ENCODE measurements at regions not wholly inside any gene's neighbourhood (a gene's known extent, or its start where the extent isn't known, plus 50 kb on each side); places are given as distances from the start of the nearest gene placed in this dataset.

DNA sequence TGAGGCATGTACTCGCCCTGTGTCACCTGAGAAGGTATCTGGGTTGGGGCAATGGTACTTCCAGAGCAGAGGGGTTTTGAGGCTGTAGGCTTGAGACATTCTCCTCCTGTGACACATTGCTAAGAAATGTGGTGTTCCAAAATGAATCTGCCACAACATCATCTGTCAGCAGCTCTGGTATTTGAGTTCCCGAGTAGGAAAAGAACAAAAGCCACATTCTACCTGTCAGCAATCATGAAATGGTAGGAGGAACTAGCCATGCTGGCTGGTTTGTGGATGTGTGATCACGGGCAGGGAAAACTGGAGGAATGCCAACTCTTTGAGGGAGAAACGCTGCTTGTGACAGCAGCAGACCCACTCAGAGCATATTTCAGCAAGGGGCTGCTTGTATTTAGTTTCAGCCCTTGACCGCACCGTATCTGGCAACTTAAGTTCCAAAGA is 579.4 kb upstream of the TBL1XR1 start:
- DNase-seq (ENCODE audit: extremely low spot score) = no peak
- H3K27ac ChIP-seq (replicated peaks in 1 of 4) = peak overlapping the region in 1 of 4 donors; percentile 12
- H3K36me3 ChIP-seq = no peaks in the 10 kb centered on the region
- intact Hi-C loops (cut with DNase I) = loop anchor here (5.0 kb wide), 1 partner anchor 131 kb away; no protein-coding TSS in a partner anchor
- 59% methylated on average over 6 of the region's 6 CpGs for WGBS
- no peaks in the 10 kb centered on the region for H3K9me3 ChIP-seq
- TF ChIP-seq POLR2AphosphoS5 (IDR thresholded peaks at IDR 0.05) = peak in 1 of 2 donors; percentile 37
- no peak for TF ChIP-seq POLR2A (IDR thresholded peaks at IDR 0.05; ENCODE audit: low read depth)
- no peak for TF ChIP-seq EP300 (IDR thresholded peaks at IDR 0.05)
- TF ChIP-seq, protein P1, sequence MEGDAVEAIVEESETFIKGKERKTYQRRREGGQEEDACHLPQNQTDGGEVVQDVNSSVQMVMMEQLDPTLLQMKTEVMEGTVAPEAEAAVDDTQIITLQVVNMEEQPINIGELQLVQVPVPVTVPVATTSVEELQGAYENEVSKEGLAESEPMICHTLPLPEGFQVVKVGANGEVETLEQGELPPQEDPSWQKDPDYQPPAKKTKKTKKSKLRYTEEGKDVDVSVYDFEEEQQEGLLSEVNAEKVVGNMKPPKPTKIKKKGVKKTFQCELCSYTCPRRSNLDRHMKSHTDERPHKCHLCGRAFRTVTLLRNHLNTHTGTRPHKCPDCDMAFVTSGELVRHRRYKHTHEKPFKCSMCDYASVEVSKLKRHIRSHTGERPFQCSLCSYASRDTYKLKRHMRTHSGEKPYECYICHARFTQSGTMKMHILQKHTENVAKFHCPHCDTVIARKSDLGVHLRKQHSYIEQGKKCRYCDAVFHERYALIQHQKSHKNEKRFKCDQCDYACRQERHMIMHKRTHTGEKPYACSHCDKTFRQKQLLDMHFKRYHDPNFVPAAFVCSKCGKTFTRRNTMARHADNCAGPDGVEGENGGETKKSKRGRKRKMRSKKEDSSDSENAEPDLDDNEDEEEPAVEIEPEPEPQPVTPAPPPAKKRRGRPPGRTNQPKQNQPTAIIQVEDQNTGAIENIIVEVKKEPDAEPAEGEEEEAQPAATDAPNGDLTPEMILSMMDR (IDR thresholded peaks at IDR 0.05) = no peak
- H3K27me3 ChIP-seq = no peaks in the 10 kb centered on the region
- H3K4me3 ChIP-seq = no peak overlapping the region
- H3K4me1 ChIP-seq = peaks cover 33 to 58% (median 56%) of the 10 kb centered on the region in 4 donors

DNA sequence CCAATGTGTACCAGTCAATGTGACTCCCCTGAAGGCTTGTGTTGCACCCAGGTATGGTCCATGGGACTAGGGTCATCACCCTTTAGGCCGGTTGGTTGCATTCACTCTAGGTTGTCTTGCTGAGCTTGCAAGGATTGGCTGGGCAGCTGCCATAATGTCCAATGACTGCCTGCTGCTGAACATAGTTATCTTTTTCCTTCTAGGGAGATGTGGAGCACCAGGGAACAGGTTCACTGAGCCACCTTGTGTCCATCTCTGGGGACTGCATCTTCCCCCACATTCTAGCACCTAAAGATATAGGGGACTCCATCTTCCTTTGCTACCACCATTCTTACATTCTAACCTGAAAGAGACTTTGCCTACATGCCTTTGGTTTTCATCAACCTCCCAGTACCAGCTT is 580.4 kb upstream of the TBL1XR1 start:
- Histone ChIP-seq H3K27ac (replicated peaks in 1 of 4) (no peak overlapping the region), H3K4me1 (peaks cover 37 to 58% (median 56%) of the 10 kb centered on the region in 4 donors), H3K4me3 (no peak overlapping the region), H3K9me3 (no peaks in the 10 kb centered on the region), H3K36me3 (no peaks in the 10 kb centered on the region), H3K27me3 (no peaks in the 10 kb centered on the region)
- no peak for DNase-seq (ENCODE audit: extremely low spot score)
- WGBS = 67% methylated on average over 1 of the region's 1 CpG
- TF ChIP-seq, protein P1 (IDR thresholded peaks at IDR 0.05) = peak; percentile 25 to 49 (median 34)
- no peak for TF ChIP-seq EP300 (IDR thresholded peaks at IDR 0.05)
- intact Hi-C loops (cut with DNase I) = loop anchor here (5.0 kb wide), 1 partner anchor 130 kb away; no protein-coding TSS in a partner anchor

DNA sequence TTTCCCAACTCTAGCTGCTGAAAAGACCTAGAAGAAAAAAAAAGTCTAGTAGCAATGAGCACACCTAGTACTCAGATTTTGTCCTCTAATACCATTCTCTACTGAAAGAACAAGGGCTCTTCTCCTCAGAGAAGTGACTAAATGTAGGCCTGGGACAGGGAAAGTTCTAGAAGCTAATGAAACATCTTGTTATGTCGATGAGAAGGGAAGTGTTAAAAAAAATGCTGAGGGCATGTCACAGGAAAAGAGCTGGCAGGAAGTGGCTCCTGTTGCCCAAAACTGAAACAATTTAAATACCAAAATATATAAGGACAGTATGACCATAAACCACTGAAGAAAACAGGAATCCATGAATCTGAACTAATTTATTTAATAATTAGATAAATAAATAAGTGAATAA is 581.4 kb upstream of the TBL1XR1 start:
- intact Hi-C loops (cut with DNase I) = loop anchor here (5.0 kb wide), 1 partner anchor 129 kb away; no protein-coding TSS in a partner anchor
- 64% methylated on average over 1 of the region's 1 CpG for WGBS
- Histone ChIP-seq H3K4me3 (no peak overlapping the region), H3K9me3 (no peaks in the 10 kb centered on the region), H3K36me3 (no peaks in the 10 kb centered on the region), H3K4me1 (peaks cover 36 to 56% (median 52%) of the 10 kb centered on the region in 4 donors), H3K27ac (replicated peaks in 1 of 4) (no peak overlapping the region), H3K27me3 (no peaks in the 10 kb centered on the region)
- no peak for DNase-seq (ENCODE audit: extremely low spot score)
- TF ChIP-seq EP300 (IDR thresholded peaks at IDR 0.05) (no peak), POLR2AphosphoS5 (IDR thresholded peaks at IDR 0.05) (no peak), POLR2A (IDR thresholded peaks at IDR 0.05; ENCODE audit: low read depth) (no peak)
- TF ChIP-seq, protein P1 (IDR thresholded peaks at IDR 0.05) = no peak

DNA sequence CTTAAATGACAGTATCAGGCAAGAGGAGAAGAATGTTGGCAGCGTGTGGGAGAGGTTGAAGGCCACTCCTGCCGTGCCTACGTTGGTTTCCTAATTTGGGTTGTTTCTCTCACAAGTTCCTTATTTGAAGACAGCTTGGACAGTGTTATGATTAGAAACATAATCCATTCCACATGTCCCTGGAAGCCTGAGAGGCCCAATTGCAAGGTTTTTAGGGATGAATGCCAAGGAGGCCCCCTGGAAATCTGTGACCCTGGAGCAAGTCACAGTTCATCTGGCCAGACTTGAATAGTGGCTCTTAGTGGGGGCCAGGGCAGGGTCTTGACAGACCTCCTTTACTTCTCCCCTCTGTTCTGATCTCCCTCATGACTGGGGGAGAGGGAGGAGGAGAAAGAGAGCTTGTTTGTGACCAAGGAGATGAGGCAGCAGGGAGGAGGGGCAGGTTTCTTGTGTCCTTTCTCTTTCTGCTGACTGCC is 584.4 kb upstream of the TBL1XR1 start:
- no peaks in the 10 kb centered on the region for H3K27me3 ChIP-seq
- DNase-seq (ENCODE audit: extremely low spot score) = no peak
- no peaks in the 10 kb centered on the region for H3K9me3 ChIP-seq
- peak overlapping the region; percentile 77 to 80 (median 80) for H3K27ac ChIP-seq (replicated peaks in 1 of 4)
- no peaks in the 10 kb centered on the region for H3K36me3 ChIP-seq
- no peak overlapping the region for H3K4me3 ChIP-seq
- WGBS = 22% methylated on average over 3 of the region's 3 CpGs
- intact Hi-C loops (cut with DNase I) = no loop called here
- H3K4me1 ChIP-seq = peaks cover 27 to 57% (median 45%) of the 10 kb centered on the region in 4 donors
- TF ChIP-seq, protein P1 (IDR thresholded peaks at IDR 0.05) = no peak
- TF ChIP-seq POLR2AphosphoS5 (IDR thresholded peaks at IDR 0.05) = peak; percentile 50 to 55
- no peak for TF ChIP-seq EP300 (IDR thresholded peaks at IDR 0.05)

DNA sequence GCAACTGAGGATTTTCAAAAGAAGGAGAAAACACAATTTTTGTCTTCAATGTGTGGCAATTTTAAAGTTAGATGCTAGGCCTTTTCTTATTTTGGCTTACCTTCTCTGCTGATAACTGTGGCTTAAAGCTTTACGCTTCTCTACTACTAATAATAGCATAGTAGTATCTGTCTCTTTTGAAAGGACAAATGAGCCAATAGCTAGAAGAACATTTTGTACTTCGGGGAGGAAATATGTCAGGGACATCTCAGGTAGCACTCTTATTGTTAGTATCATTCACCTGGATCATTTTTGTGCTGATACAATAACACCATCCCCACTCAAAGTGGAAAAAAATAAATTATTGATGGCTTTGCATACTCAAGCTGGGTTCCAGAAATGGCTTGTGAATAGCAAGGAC is 586.1 kb upstream of the TBL1XR1 start:
- peak overlapping the region; percentile 77 to 80 (median 80) for H3K27ac ChIP-seq (replicated peaks in 1 of 4)
- intact Hi-C loops (cut with DNase I) = no loop called here
- TF ChIP-seq, protein P1 (IDR thresholded peaks at IDR 0.05) = no peak
- TF ChIP-seq POLR2A (IDR thresholded peaks at IDR 0.05; ENCODE audit: low read depth) (no peak), EP300 (IDR thresholded peaks at IDR 0.05) (peak; percentile 24), POLR2AphosphoS5 (IDR thresholded peaks at IDR 0.05) (peak in 1 of 2 donors; percentile 64)
- WGBS = 66% methylated on average over 2 of the region's 2 CpGs
- H3K9me3 ChIP-seq = no peaks in the 10 kb centered on the region
- H3K27me3 ChIP-seq = no peaks in the 10 kb centered on the region
- no peaks in the 10 kb centered on the region for H3K36me3 ChIP-seq
- H3K4me1 ChIP-seq = peaks cover 24 to 53% (median 36%) of the 10 kb centered on the region in 4 donors
- H3K4me3 ChIP-seq = no peak overlapping the region
- no peak for DNase-seq (ENCODE audit: extremely low spot score)
